Smooth muscle cell (in vitro differentiated cells): ENCODE measurements at regions not wholly inside any gene's neighbourhood (a gene's known extent, or its start where the extent isn't known, plus 50 kb on each side); places are given as distances from the start of the nearest gene placed in this dataset.

Experiments used
- DNase-seq: peaks from one replicate; lab custom pipeline; 2025; ENCODE audit not compliant: unreplicated experiment; lab: John Stamatoyannopoulos, UW
- H2AFZ ChIP-seq: fragments of 200-600 bp; sonication (generic); 2 replicates; pipeline ENCODE4 v1.6.0; 2016; ENCODE audit warnings: antibody characterized with exemption, low read depth, mild to moderate bottlenecking
- H3F3A ChIP-seq: fragments of 200-600 bp; sonication (generic); 2 replicates; pipeline ENCODE4 v1.6.0; 2017; ENCODE audit warnings: antibody characterized with exemption, low read depth
- H3K27ac ChIP-seq: fragments of 200-600 bp; sonication (generic); 2 replicates; pipeline ENCODE4 v1.5.1; 2016; ENCODE audit warnings: low read depth, mild to moderate bottlenecking
- H3K27me3 ChIP-seq: fragments of 200-600 bp; sonication (generic); 2 replicates; pipeline ENCODE4 v1.6.1; 2016; ENCODE audit warnings: low read depth, mild to moderate bottlenecking
- H3K36me3 ChIP-seq: fragments of 200-600 bp; sonication (generic); 2 replicates; pipeline ENCODE4 v1.5.1; 2016; ENCODE audit warnings: low read depth
- H3K4me1 ChIP-seq: fragments of 200-600 bp; sonication (generic); 2 replicates; pipeline ENCODE4 v1.5.1; 2016; ENCODE audit warnings: low read depth
- H3K4me2 ChIP-seq: fragments of 200-600 bp; sonication (generic); 2 replicates; pipeline ENCODE4 v1.6.0; 2016; ENCODE audit warnings: mild to moderate bottlenecking
- H3K4me3 ChIP-seq: fragments of 200-600 bp; sonication (generic); 2 replicates; pipeline ENCODE4 v1.5.1; 2016; ENCODE audit warnings: mild to moderate bottlenecking
- H3K79me2 ChIP-seq: fragments of 200-600 bp; sonication (generic); 2 replicates; pipeline ENCODE4 v1.6.0; 2016; ENCODE audit warnings: low read depth, mild to moderate bottlenecking
- H3K9ac ChIP-seq: fragments of 200-600 bp; sonication (generic); 2 replicates; pipeline ENCODE4 v1.6.0; 2016; ENCODE audit warnings: low read depth
- H3K9me3 ChIP-seq: fragments of 200-600 bp; sonication (generic); replicated peaks from 2 replicates; pipeline ENCODE4 v1.5.1; 2016; ENCODE audit warnings: low read depth
- H4K20me1 ChIP-seq: fragments of 200-600 bp; sonication (generic); 2 replicates; pipeline ENCODE4 v1.6.0; 2016; ENCODE audit warnings: low read depth
- WGBS: methylation state at CpG from one replicate; pipeline ENCODE4 v1.1.7; 2016; ENCODE audit warnings: low lambda C conversion rate; 5-methylcytosine and 5-hydroxymethylcytosine counted together
- TF ChIP-seq, protein P1 (sequence below): fragments of 200-600 bp; sonication (generic); IDR thresholded peaks from 2 replicates; pipeline ENCODE4 v1.5.1; 2017; ENCODE audit warnings: borderline replicate concordance, mild to moderate bottlenecking, antibody characterized with exemption; ENCODE audit not compliant: insufficient read depth, poor library complexity, severe bottlenecking

DNA sequence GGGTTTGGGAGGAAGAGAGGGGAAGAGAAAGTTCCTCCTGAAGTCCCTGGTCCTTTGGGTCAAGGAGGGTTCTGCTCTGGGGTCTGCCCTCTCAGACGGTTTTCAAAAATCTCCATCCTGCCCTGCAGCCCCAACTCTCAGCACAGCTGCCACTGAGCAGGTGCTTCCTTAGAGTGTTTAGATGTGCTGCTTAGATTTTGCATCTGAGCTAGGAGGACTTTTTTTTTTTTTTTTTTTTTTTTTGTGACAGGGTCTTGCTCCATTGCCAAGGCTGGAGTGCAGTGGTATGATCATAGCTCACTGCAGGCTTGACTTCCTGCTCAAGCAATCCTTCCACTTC, 324.9 kb upstream of the POU3F1 start:
- H3K27me3 ChIP-seq = peaks cover 12% of the 10 kb centered on the region
- no peak overlapping the region for H3K27ac ChIP-seq
- no peaks in the 10 kb centered on the region for H3K9me3 ChIP-seq
- no peaks in the 10 kb centered on the region for H3F3A ChIP-seq
- 80% methylated on average over 1 of the region's 1 CpG for WGBS
- TF ChIP-seq, protein P1, sequence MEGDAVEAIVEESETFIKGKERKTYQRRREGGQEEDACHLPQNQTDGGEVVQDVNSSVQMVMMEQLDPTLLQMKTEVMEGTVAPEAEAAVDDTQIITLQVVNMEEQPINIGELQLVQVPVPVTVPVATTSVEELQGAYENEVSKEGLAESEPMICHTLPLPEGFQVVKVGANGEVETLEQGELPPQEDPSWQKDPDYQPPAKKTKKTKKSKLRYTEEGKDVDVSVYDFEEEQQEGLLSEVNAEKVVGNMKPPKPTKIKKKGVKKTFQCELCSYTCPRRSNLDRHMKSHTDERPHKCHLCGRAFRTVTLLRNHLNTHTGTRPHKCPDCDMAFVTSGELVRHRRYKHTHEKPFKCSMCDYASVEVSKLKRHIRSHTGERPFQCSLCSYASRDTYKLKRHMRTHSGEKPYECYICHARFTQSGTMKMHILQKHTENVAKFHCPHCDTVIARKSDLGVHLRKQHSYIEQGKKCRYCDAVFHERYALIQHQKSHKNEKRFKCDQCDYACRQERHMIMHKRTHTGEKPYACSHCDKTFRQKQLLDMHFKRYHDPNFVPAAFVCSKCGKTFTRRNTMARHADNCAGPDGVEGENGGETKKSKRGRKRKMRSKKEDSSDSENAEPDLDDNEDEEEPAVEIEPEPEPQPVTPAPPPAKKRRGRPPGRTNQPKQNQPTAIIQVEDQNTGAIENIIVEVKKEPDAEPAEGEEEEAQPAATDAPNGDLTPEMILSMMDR = no peak
- no peak for DNase-seq
- H3K4me2 ChIP-seq = no peak overlapping the region
- no peaks in the 10 kb centered on the region for H4K20me1 ChIP-seq
- H3K36me3 ChIP-seq = no peaks in the 10 kb centered on the region
- H2AFZ ChIP-seq = no peak overlapping the region
- H3K9ac ChIP-seq = no peak overlapping the region
- H3K4me1 ChIP-seq = peaks cover 4% of the 10 kb centered on the region
- no peak overlapping the region for H3K4me3 ChIP-seq
- no peaks in the 10 kb centered on the region for H3K79me2 ChIP-seq

DNA sequence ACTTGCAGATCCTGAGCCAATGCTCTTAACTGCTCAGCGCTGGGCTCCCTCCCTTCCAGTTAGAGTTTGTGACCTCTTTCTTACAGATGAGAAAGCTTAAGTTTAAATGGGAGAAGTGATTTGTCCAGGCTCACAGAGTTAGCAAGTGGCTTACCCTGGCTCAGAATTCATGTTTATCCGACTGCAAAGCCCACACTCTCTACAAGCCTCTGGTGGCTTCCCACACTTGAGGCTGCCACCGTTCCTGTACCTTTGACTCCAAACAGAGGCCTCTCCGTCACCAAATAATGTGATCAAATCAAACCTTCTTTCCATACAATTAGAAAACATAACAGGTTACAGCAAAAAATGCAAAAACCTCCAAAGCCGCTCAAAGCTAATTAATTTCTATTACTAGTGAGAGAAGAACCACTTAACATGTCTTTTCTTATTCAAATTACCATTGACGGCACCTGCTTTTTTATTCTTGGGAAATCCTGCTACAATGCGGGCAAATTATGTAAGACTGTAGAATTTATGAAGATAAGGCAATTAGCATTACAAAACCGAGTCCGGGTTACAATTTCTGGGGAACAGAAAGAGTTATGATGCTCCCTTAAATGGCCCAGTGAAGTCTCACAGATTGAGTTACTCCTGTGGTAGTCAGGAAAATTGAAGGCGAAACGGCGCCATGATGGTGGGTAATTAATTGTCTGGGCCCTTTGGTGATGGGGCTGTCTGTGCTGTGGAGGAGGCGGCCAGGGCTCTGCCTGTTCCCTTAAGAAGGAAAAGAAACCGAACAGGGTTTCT, 324.3 kb upstream of the POU3F1 start:
- TF ChIP-seq, protein P1 = no peak
- Histone ChIP-seq H3K36me3 (no peaks in the 10 kb centered on the region), H3K4me3 (no peak overlapping the region), H3K4me2 (no peak overlapping the region), H3K9me3 (no peaks in the 10 kb centered on the region), H3K9ac (no peak overlapping the region), H2AFZ (no peak overlapping the region), H3K4me1 (peaks cover 4% of the 10 kb centered on the region), H3K79me2 (no peaks in the 10 kb centered on the region), H4K20me1 (no peaks in the 10 kb centered on the region), H3K27ac (no peak overlapping the region), H3F3A (no peaks in the 10 kb centered on the region), H3K27me3 (peaks cover 12% of the 10 kb centered on the region)
- WGBS = 57% methylated on average over 14 of the region's 14 CpGs
- DNase-seq = no peak

DNA sequence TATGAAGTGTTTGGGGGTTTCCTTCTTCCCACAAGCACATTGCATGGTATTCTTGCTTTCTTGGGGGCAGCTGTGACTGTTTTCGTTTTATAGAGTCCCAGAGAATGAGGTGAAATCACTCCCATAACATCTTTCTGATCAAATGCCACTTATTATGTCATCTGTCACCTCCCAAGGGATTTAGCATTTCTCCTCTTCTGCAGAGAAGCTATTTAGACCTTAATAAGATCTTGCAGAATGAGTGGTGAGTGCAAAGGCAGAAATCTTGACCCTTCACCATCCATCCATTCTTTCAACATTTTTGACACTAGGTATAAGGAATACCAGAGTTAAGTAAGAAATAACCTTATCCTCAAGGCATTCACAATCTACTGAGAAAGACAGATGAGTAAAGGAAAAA, 318.6 kb upstream of the POU3F1 start:
- TF ChIP-seq, protein P1 = no peak
- Histone ChIP-seq H3K4me1 (no peaks in the 10 kb centered on the region), H3K9me3 (no peaks in the 10 kb centered on the region), H3F3A (no peaks in the 10 kb centered on the region), H4K20me1 (no peaks in the 10 kb centered on the region), H3K4me3 (no peak overlapping the region), H3K79me2 (no peaks in the 10 kb centered on the region), H3K9ac (no peak overlapping the region), H3K36me3 (no peaks in the 10 kb centered on the region), H3K27ac (no peak overlapping the region), H3K4me2 (no peak overlapping the region), H3K27me3 (peaks cover 3% of the 10 kb centered on the region), H2AFZ (no peak overlapping the region)
- 71% methylated on average over 1 of the region's 1 CpG for WGBS
- DNase-seq = no peak

- no peak for DNase-seq
- H3K36me3 ChIP-seq = no peaks in the 10 kb centered on the region
- no peak overlapping the region for H3K4me2 ChIP-seq
- H3K9me3 ChIP-seq = no peaks in the 10 kb centered on the region
- TF ChIP-seq, protein P1 = no peak
- H3K79me2 ChIP-seq = no peaks in the 10 kb centered on the region
- H3K4me1 ChIP-seq = no peaks in the 10 kb centered on the region
- H4K20me1 ChIP-seq = no peaks in the 10 kb centered on the region
- no peak overlapping the region for H2AFZ ChIP-seq
- H3F3A ChIP-seq = no peaks in the 10 kb centered on the region
- no peak overlapping the region for H3K27ac ChIP-seq
- no peak overlapping the region for H3K4me3 ChIP-seq
- 86% methylated on average over 6 of the region's 6 CpGs for WGBS
- no peak overlapping the region for H3K9ac ChIP-seq
- no peaks in the 10 kb centered on the region for H3K27me3 ChIP-seq
Observed at GRCh38 chr1:38361566-38361965, 315.0 kb upstream of the POU3F1 start.
